NCI-H345 (cell line): ENCODE measurements at regions not wholly inside any gene's neighbourhood (a gene's known extent, or its start where the extent isn't known, plus 50 kb on each side); places are given as distances from the start of the nearest gene placed in this dataset.

Source experiments
- DNase-seq: peaks from one replicate; lab custom pipeline; 2025; lab: John Stamatoyannopoulos, UW

DNA sequence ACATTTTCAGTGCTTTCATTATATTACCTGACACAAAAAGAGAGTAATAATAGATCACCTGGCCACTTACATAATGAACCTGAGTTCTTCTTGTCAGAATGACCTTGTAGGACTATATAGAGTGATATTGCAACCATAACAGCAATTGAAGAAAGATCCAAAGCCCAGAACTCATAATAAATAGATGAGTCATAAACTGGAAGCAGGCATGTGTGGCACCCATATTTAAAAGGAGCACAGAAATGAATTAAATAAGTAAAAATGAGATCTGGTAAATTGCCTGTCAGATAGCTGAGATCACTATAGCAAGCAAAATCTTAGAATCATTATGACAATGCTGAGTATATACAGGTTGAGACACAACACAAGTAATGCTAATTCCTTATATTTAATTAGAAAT lies 331.8 kb downstream of the AASDHPPT start:
- DNase-seq, result no peak

DNA sequence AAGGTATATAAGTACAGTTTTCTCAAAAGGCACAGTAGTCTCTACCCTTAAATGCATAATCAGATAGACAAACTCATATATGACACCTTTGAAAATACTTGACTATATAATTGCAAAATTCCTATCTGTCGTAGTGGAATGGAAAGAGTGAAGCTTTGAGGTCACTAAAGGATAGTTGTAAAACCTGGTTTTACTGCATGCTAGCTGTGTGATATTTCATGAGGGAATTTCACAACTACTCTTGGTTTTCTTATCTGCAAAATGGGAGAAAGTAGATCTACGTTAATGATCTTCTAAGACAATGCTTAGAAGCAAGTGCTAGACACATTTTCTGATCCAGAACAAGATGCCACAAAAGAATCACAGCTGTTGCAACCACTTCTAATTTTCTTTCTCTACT lies 332.2 kb downstream of the AASDHPPT start:
- no peak for DNase-seq

DNA sequence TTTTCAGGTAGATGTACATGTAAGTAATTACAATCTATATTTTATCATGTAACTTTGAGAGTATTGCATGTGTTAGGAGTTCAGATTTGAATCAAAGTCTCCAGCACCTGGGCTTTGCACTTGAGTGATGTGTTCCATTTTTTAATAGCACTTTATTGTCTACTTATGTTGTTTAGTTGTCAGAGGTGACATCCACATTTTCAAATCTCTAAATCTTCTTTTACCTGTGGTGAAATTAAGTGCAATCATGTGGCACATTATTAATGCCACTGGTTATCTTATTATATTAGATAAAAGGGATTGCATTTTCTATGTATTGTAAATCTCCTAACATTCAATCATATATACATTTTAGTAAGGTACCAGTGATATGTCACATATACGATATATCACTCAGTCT lies 333.4 kb downstream of the AASDHPPT start:
- DNase-seq, result no peak

DNA sequence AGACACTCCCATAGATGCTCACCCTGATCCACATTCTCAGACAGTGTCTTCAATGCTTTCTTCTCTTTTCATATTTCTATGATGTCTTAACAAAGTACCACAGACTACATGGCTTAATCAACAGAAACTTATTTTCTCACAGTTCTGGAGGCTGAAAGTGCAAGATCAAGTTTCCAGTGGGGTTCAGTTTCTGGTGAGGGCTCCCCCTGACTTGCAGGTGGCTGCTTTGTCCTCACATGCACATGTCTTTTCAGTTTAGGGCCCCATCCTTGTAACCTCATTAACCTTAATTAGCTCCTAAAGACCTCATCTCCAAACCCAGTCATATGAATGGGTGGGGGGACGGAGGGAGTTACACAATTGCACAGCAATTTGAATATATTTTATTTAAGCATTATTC lies 335.8 kb downstream of the AASDHPPT start:
- DNase-seq, result no peak

DNA sequence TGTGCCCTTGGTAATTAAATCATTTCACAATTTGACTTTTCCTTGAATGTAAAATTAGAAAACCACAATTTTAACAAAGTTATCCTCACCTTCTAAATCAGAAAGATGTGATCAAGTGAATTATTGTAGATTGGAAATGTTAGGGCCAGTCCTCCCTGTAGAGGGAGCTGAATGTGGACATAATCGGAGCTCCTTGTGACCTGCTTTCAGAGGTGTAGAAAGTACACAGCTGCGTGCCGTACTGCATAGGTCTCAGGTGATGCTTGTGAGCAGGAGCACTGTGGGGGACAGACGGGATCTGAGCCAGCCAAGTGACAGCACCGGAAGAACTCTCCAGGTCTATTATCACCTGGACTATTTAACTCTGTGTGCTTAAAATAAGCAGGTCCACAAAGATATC lies 338.0 kb downstream of the AASDHPPT start:
- no peak for DNase-seq

DNA sequence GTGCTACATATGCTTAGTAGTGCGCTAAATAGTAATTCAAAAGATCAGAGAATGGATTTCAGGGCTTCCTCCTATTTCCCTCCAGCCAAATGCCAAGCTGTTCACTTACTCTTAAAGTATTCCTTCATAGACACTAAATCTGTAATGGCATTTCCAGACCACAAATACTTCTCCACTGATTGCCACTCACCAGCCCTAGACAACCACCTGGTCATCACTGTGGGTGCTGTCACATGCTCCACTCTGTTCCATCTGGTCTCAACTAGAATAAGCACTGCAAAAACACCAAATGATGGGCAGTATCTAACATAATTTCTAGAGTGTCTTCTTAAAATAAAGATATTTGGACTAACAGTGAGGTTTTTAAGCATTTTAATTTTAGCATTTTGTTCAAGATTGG lies 341.3 kb downstream of the AASDHPPT start:
- DNase-seq, result no peak

DNA sequence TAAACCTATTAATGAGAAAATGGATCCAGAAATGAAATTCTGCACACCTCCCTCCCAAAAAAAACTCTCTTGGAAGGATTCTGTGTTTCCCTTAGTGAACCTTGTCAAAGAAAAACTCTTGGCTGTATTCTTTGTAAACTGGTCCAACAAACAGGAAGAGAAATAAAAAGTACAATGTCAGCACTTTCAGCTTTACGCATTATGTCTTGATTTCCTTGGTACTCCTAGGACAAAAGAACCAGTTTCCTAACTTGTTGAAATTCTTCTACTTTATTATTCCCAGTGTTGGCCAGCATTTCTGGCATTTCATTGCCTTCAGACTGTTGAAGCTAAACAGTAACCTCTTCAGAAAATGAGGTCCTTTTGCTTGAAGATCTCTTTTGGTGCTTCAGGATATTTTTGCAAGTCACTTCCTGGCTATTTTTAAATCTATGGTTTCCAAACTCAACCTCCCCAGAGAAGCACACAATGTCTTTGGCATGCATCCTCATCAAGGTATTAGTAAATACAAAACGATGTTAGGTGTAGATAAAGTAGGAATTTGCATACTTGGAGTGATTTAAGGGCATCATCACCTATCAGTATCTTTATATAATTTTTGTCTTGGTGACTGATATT lies 342.7 kb downstream of the AASDHPPT start:
- DNase-seq, result no peak

DNA sequence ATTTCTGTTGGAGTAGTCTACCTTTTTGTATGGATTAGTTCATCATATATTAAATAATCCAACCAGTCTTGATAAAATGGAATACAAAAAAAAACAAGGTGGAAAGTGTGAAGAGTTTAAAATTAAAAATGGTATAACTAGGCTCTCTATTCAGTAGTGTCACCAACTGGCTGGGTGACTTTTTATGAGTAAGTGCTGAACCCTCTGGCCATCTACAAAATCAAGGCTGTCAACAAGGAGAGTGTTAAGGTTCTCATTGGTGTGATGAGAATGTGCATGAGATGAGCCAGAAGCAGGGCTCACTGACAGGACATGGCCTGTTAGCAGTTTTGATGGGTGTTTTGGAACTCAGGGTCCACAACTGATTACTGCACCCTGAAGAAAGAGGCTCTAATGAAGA lies 343.2 kb downstream of the AASDHPPT start:
- DNase-seq, result no peak

DNA sequence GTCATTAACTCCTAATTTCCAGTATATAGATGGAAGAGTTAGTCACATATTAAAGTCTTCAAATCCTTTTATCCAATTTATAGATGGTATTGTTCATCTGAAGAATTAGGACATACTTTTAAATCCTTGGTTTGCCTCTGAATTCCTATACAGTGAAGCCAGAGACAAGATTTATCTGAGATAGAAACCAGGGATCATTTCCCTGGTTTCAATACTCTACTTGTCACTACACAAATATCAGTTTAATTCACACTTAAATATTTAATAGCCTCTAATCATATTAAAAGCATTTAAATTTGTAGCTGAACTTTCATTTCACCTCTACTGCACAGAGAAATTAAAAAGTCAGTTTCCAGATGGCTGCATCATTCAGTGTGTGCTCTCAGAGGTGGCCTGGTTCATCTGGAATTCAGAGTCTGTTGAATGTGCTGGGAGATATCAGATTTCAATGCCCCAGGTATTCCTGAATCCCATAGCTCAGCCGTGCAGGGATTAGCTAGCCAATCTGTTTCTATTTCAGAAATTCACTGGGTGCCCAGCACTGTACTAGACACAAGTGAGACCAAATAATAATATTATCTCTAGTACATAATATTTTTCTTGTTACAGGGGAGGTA lies 344.3 kb downstream of the AASDHPPT start:
- no peak for DNase-seq

DNA sequence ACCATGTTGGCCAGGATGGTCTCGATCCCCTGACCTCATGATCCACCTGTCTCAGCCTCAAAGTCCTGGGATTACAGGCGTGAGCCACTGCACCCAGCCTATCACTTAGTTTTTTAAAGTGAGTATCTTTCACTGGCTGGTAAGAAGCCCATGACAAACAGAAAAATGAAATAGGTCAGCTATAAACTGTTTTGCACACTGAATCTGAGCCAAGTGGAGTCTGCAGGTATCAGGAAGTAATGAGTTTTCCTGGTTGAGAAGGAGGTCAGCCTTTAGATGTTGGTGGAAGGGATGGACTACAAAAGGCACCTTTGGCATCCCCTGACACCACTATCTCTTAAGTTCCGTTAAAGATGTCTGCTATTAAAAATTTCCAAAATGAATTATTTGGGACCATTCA lies 345.1 kb downstream of the AASDHPPT start:
- DNase-seq, result no peak

DNA sequence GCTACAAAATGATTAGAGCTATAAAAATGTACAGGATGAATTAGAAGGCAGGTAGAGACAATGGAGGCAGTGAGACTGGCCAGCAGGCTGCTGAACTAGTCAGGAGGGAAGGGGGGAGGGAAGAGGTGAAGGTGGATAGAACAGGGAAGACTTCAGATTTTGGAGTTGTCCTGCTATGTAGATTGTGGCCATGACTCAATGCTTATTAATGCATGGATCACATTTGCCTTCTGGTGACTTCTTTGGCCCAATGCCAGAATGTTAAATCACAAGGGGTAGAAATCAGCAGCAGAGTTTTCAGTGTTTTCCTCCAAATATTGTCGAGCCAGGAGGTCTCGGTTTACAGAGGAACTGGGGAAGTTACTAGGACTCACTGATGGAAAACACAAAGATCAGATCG lies 346.6 kb downstream of the AASDHPPT start:
- DNase-seq, result no peak

DNA sequence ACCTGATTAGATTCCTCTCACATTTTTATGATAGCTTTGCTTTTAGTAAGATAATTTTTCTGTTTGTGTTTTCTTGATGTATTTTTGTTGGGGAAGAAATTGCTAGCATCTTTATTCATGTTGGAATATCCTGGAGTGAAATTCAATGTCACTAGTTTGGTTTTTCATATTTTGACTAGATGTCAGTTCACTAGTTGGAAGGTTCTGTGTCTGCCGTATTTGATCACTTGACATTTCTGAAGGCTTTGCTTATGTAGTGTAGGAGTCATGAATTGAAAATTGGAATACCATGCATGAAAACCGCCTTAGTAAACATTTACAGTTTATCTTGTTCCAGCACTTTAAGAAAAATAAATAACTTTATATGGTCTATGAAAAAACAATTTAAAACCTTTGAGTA lies 348.4 kb downstream of the AASDHPPT start:
- no peak for DNase-seq

DNA sequence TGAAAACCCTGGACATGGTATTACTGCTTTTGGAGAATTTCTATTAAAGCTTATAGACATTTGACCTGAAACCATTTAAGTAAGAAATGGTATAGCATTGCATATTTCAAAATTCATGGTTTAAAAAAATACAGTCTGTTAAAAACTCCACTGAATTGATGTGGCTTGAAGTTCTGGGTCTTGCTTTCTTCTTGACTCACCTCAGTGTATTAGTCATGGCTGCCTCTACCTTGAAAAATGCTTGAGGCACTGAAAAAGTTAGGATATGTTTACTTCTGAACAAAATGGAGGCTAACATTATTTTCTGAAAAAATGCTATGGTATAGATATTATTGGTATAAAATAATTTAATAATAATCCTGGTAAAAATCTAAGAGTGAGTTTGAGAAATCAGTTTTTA lies 349.2 kb downstream of the AASDHPPT start:
- no peak for DNase-seq

DNA sequence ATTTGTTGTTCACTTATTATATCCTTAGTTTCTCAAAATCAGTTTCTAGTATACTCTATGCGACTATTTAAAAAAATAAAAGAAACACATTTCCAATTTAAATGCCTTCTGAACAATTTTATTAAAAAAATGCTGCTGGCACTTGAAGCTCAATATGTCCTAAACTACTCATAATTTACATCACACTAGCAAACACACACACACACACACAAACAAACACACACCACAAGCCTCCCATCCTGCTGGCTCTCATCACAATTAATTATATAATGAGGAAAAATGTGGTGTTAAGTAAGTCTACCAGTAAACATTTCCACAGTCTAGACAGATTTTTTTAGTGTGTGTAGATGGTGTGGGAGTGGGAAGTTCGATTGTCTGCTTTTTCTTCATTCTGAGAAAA lies 350.3 kb downstream of the AASDHPPT start:
- no peak for DNase-seq

DNA sequence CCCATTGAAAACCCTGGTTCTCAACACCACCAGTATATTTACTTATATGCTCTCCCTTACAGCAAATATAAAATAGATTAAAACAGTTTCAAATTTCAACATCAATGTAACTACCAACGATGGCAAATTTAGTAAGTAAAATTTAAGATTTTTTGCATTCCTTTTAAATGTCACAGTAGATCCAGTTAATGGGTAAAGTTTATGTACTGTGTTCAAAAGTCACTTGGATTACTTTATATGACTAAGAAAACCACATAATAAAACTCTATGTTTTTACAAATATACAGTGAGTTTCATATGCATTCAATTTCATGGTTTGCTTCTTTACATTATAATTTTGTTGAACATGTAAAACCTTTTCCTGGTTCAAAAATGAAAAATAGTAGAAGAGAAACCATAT lies 364.6 kb downstream of the AASDHPPT start:
- no peak for DNase-seq

DNA sequence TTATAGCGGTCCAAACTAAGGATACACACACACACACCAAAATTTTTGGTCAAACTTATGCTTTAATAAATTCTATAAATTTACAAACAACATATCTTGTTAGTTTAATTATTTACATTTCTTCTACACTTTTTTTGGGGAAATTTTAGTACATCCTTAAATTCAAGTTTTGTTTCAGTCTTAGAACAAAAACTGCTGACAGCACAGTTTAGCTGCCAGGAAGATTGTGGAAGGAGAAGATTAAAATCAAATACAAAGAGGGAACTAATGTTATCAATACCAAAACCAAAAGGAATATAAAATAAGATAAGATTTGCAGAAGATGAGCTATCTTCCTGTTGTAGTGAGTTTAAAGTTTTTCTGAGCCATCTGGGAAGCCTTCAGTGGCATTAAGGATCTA lies 368.8 kb downstream of the AASDHPPT start:
- no peak for DNase-seq

DNA sequence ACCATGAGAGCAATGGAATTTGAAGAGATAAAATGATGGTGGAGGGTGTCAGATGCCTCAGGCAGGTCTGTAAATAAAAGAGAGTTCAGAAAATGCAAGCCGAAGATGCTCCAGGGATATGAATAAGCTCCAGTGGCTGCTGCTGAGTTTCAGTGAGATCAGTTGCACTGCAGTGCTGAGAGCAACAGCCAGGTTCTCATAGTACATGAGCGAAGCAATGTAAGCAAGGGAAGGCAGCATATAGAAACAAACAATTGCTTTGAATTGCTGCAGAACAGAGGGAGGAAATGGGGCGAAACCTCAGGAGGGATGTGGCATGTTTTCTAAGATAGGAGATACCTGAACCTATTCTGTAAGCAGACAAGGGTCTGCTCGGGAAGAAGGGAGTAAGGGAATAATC lies 369.5 kb downstream of the AASDHPPT start:
- no peak for DNase-seq

DNA sequence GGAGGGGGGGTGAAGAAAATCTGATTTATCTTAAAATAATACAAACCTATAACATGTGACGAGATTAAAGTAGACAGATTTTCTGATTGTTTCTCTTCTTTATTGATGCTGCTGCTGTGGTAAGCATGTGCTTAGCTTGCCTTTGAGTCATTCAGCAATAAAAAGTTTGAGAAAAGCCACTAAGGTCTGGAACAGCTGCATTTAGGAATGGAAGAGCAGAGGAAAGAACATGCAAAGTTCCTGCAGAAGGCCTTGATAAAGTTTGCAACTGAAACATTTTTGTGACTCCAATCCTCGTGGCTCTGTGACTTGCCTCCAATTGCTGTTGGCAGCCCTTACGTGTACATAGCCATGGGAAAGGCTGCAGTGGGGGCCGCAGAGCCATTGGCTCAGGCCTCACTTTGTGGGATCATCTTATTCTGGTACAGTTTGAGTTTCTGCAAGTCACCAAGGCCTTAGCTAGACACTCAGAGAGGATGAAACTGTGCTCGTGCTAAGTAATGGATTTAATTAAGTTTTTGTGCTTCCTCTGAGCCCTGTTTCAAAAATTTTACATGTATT lies 370.2 kb downstream of the AASDHPPT start:
- DNase-seq, result no peak

DNA sequence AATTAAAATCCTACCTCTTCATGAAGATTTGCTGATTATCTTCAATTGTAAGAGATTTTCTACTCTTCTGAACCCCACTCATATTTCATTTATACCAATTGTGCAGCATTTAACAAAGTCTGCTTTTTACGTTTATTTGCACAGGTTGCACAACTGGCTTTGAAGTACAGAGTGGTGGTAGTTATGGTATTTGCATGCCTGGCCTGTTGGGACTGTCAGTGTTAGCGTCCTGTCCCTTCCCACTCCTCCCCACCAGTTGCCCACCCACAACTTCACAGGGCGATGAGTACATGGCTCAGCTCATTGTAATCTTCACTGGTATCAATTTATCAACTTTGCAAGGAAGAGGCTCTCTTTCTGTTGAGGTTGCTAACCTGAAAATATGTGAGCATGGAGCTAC lies 372.3 kb downstream of the AASDHPPT start:
- no peak for DNase-seq

DNA sequence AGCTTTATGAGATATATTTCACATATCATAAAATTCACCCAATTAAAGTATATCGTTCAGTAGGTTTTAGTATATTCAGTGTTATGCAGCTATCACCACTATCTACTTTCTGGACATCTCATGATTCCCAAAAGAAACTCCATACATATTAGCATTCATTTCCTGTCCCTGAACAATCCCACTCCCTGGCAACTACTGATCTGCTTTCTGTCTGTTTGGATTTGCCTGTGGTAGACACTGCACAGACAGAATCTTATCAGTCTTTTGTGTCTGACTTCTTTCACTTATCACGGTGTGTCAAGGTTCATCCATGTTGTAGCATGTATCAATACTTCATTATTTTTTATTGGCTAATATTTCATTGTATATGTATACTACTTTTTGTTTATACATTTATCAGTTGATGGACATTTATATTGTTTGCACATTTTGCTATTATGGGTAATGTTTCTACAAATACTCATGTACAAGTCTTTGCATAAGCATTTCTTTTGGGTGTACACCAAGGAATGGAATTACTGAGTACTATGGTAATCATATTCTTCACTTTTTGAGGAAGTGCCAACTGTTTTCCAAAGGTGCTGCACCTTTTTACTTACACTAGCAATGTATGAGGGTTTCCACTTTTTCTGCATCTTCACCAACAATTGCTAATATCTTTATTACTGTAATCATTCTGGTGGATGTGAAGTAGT lies 373.9 kb downstream of the AASDHPPT start:
- DNase-seq, result no peak

DNA sequence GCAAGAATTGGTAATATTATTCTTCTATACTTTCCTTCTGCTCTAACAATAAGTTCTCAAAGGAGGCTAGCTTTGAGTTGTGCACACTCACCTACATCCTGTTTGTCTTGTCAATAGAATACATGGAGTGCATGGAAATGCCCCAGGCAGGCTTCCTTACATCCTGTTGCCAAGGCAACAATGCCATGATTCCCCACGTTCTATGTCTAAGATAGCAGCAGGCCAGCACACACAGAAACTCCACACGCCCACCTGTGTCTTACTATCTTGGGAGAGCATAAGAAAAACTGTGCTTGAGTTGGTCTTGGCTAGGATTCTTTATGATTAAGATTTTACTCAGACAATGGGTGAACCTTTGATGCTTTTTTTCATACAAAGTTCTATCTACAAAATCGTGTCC lies 379.2 kb downstream of the AASDHPPT start:
- no peak for DNase-seq

DNA sequence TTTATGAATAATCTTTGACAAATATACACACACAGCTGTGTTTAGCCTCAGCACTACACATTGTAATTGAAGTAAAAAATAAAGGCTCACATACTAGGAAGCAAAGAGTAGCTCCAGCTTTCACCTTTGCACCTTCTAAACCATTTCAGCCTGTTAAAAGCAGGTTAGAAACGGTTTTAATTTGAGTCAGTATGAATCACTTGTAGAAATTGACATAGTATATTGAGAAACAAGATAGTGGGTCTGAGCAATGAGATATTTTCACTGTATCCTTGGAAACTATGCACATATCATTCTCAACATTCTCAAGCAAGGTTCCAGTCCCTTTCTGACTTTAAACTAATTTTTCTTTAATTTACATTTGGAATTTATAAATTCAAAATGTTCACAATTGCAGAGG lies 380.3 kb downstream of the AASDHPPT start:
- no peak for DNase-seq

DNA sequence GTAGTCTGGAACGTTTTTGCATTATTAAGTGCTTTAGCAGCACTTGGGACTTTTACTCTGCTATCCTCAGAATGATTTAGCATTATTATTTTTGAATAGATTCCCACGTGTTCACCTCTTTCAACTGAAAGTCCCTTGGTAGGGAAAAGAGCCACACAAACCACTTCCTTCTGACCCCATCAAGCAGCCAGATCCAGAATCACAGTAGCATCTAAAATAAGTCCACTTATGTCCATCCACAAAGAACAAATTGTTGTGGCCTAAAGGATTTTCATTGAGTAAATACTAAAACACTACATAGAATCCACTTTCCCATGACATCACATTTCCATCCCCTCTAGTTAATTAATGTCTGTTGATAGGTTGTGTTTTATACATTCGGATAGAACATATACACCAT lies 381.7 kb downstream of the AASDHPPT start:
- DNase-seq, result no peak
